OCI-M1 (cell line): ENCODE measurements at regions not wholly inside any gene's neighbourhood (a gene's known extent, or its start where the extent isn't known, plus 50 kb on each side); places are given as distances from the start of the nearest gene placed in this dataset.
A peak's percentile ranks its signal among the peaks of the same experiment; 100 is the strongest.
"Not testable (repeated sequence)": the region's sequence is repeated elsewhere in the genome, so short reads cannot be mapped to it uniquely, and the experiment has no call there.

Source experiments
- DNase-seq: peaks from one replicate; lab custom pipeline; 2025; lab: John Stamatoyannopoulos, UW

GRCh38 chr15:38128341-38128781 lies 124.3 kb upstream of the SPRED1 start:
- no peak for DNase-seq

GRCh38 chr15:38128921-38129320 lies 123.7 kb upstream of the SPRED1 start:
- DNase-seq = no peak

- DNase-seq = peak; percentile 17
These were observed 123.0 kb upstream of the SPRED1 start for GRCh38 chr15:38129531-38130204.

GRCh38 chr15:38130205-38130567 lies 122.5 kb upstream of the SPRED1 start:
- DNase-seq = no peak

- peak; percentile 36 for DNase-seq
These were observed 121.7 kb upstream of the SPRED1 start for GRCh38 chr15:38130740-38131498.

GRCh38 chr15:38134252-38134651 lies 118.4 kb upstream of the SPRED1 start:
- DNase-seq = peak; percentile 22

GRCh38 chr15:38142195-38142594 lies 110.4 kb upstream of the SPRED1 start:
- DNase-seq = not testable (repeated sequence)

GRCh38 chr15:38144921-38145320 lies 107.7 kb upstream of the SPRED1 start:
- no peak for DNase-seq

- DNase-seq = no peak
These were observed 107.0 kb upstream of the SPRED1 start for GRCh38 chr15:38145651-38146111.

- no peak for DNase-seq
These were observed 105.4 kb upstream of the SPRED1 start for GRCh38 chr15:38147246-38147645.

- DNase-seq = no peak
These were observed 104.2 kb upstream of the SPRED1 start for GRCh38 chr15:38148471-38148870.

GRCh38 chr15:38149315-38149714 lies 103.3 kb upstream of the SPRED1 start:
- no peak for DNase-seq

- no peak for DNase-seq
These were observed 102.5 kb upstream of the SPRED1 start for GRCh38 chr15:38150148-38150547.

GRCh38 chr15:38150794-38151193 lies 101.8 kb upstream of the SPRED1 start:
- DNase-seq = no peak

- no peak for DNase-seq
These were observed 98.9 kb upstream of the SPRED1 start for GRCh38 chr15:38153781-38154180.

- no peak for DNase-seq
These were observed 98.4 kb upstream of the SPRED1 start for GRCh38 chr15:38154255-38154654.

- DNase-seq = no peak
These were observed 97.8 kb upstream of the SPRED1 start for GRCh38 chr15:38154837-38155236.

GRCh38 chr15:38163658-38164057 lies 89.0 kb upstream of the SPRED1 start:
- DNase-seq = no peak

- no peak for DNase-seq
These were observed 88.6 kb upstream of the SPRED1 start for GRCh38 chr15:38164061-38164460.

GRCh38 chr15:38164507-38164906 lies 88.1 kb upstream of the SPRED1 start:
- DNase-seq = no peak

- DNase-seq = no peak
These were observed 84.1 kb upstream of the SPRED1 start for GRCh38 chr15:38168467-38169070.

GRCh38 chr15:38171973-38172372 lies 80.7 kb upstream of the SPRED1 start:
- DNase-seq = no peak

- no peak for DNase-seq
These were observed 77.9 kb upstream of the SPRED1 start for GRCh38 chr15:38174691-38175090.
